ENCODE measurements at regions not wholly inside any gene's neighbourhood (a gene's known extent, or its start where the extent isn't known, plus 50 kb on each side); places are given as distances from the start of the nearest gene placed in this dataset.

- TF ChIP-seq CTCF (IDR thresholded peaks at IDR 0.05): no peak
- no peak for TF ChIP-seq POLR2A (IDR thresholded peaks at IDR 0.05)
Observed at GRCh38 chr15:70210528-70210927, 112.8 kb upstream of the TLE3 start.
